DOHH2 (cell line): ENCODE measurements at regions not wholly inside any gene's neighbourhood (a gene's known extent, or its start where the extent isn't known, plus 50 kb on each side); places are given as distances from the start of the nearest gene placed in this dataset.

Source experiments
- H3F3A ChIP-seq: fragments of 200-600 bp; sonication (generic), shearing (Covaris generic); 2 replicates; pipeline ENCODE4 v1.6.0; 2016; ENCODE audit warnings: antibody characterized with exemption, mild to moderate bottlenecking; ENCODE audit not compliant: control insufficient read depth, insufficient read depth
- H3K27ac ChIP-seq: fragments of 200-600 bp; sonication (generic); 2 replicates; pipeline ENCODE4 v1.5.1; 2014; ENCODE audit warnings: low read depth, mild to moderate bottlenecking, low read length, moderate library complexity
- H3K27me3 ChIP-seq: fragments of 200-600 bp; sonication (generic); 2 replicates; pipeline ENCODE4 v1.6.1; 2014; ENCODE audit warnings: mild to moderate bottlenecking, low read length, mixed read lengths; ENCODE audit not compliant: control insufficient read depth
- H3K36me3 ChIP-seq: fragments of 200-600 bp; sonication (generic); 2 replicates; pipeline ENCODE4 v1.6.1; 2014; ENCODE audit warnings: mild to moderate bottlenecking, low read length, moderate library complexity, mixed read lengths; ENCODE audit not compliant: control insufficient read depth
- H3K4me1 ChIP-seq: fragments of 200-600 bp; sonication (generic); 2 replicates; pipeline ENCODE4 v1.6.1; 2014; ENCODE audit warnings: mild to moderate bottlenecking, low read length, mixed read lengths; ENCODE audit not compliant: control insufficient read depth
- H3K4me2 ChIP-seq: fragments of 200-600 bp; sonication (generic); 2 replicates; pipeline ENCODE4 v1.6.0; 2014; ENCODE audit warnings: mild to moderate bottlenecking, low read length, moderate library complexity
- H3K4me3 ChIP-seq: fragments of 200-600 bp; sonication (generic); 2 replicates; pipeline ENCODE4 v1.5.1; 2014; ENCODE audit warnings: mild to moderate bottlenecking, low read length, mixed read lengths
- H3K79me2 ChIP-seq: fragments of 200-600 bp; sonication (generic); 2 replicates; pipeline ENCODE4 v1.6.1; 2014; ENCODE audit warnings: mild to moderate bottlenecking, low read length, mixed read lengths; ENCODE audit not compliant: control insufficient read depth
- H3K9me2 ChIP-seq: fragments of 200-600 bp; sonication (generic); replicated peaks from 2 replicates; pipeline ENCODE4 v1.6.1; 2014; ENCODE audit warnings: mild to moderate bottlenecking, low read length, mixed read lengths; ENCODE audit not compliant: control insufficient read depth
- H3K9me3 ChIP-seq: fragments of 200-600 bp; sonication (generic); 2 replicates; pipeline ENCODE4 v1.6.1; 2014; ENCODE audit warnings: antibody characterized with exemption, low read length, mixed read lengths; ENCODE audit not compliant: control insufficient read depth, insufficient read depth
- H4K20me1 ChIP-seq: fragments of 200-600 bp; sonication (generic); 2 replicates; pipeline ENCODE4 v1.6.0; 2014; ENCODE audit warnings: low read depth, mild to moderate bottlenecking, antibody characterized with exemption, low read length, moderate library complexity; ENCODE audit not compliant: control insufficient read depth, insufficient read depth
- EZH2phosphoT487 ChIP-seq: fragments of 200-600 bp; sonication (generic); IDR thresholded peaks from 2 replicates; pipeline ENCODE4 v1.6.1; 2017; ENCODE audit warnings: borderline replicate concordance, mild to moderate bottlenecking, antibody characterized with exemption, low read length, moderate library complexity, mixed read lengths
- TF ChIP-seq, protein P1 (sequence below): fragments of 200-600 bp; sonication (generic); IDR thresholded peaks from one replicate; pipeline ENCODE4 v1.5.1; 2014; ENCODE audit warnings: antibody characterized with exemption, mild to moderate bottlenecking, low read depth, low read length; ENCODE audit not compliant: poor library complexity, severe bottlenecking

DNA sequence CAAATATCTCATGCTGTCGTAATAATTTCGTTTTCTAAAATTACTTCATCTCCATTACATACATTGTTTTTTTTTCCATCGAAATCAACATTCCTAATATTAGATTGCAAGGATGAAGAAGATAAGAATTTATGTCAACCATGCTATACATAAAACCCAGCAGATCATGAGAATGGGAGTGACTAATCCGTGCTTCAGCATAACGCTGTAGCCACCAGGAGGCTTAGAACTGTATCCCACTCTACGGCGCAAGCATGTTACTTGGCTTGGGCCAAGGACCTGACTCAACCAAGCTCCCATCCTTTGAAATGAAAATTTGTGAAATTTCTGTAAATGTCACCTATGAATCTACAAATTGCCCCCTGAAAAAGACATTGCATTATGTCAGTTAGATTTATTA lies 392.5 kb downstream of the FIGN start:
- H3K4me2 ChIP-seq, result no peak overlapping the region
- no peaks in the 10 kb centered on the region for H3F3A ChIP-seq
- no peak overlapping the region for H3K27ac ChIP-seq
- no peaks in the 10 kb centered on the region for H4K20me1 ChIP-seq
- TF ChIP-seq EZH2phosphoT487, result no peak
- TF ChIP-seq, protein P1, sequence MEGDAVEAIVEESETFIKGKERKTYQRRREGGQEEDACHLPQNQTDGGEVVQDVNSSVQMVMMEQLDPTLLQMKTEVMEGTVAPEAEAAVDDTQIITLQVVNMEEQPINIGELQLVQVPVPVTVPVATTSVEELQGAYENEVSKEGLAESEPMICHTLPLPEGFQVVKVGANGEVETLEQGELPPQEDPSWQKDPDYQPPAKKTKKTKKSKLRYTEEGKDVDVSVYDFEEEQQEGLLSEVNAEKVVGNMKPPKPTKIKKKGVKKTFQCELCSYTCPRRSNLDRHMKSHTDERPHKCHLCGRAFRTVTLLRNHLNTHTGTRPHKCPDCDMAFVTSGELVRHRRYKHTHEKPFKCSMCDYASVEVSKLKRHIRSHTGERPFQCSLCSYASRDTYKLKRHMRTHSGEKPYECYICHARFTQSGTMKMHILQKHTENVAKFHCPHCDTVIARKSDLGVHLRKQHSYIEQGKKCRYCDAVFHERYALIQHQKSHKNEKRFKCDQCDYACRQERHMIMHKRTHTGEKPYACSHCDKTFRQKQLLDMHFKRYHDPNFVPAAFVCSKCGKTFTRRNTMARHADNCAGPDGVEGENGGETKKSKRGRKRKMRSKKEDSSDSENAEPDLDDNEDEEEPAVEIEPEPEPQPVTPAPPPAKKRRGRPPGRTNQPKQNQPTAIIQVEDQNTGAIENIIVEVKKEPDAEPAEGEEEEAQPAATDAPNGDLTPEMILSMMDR, result no peak
- no peak overlapping the region for H3K4me3 ChIP-seq
- no peaks in the 10 kb centered on the region for H3K36me3 ChIP-seq
- no peaks in the 10 kb centered on the region for H3K79me2 ChIP-seq
- H3K9me2 ChIP-seq, result no peaks in the 10 kb centered on the region
- no peaks in the 10 kb centered on the region for H3K4me1 ChIP-seq
- H3K27me3 ChIP-seq, result no peaks in the 10 kb centered on the region
- no peaks in the 10 kb centered on the region for H3K9me3 ChIP-seq

DNA sequence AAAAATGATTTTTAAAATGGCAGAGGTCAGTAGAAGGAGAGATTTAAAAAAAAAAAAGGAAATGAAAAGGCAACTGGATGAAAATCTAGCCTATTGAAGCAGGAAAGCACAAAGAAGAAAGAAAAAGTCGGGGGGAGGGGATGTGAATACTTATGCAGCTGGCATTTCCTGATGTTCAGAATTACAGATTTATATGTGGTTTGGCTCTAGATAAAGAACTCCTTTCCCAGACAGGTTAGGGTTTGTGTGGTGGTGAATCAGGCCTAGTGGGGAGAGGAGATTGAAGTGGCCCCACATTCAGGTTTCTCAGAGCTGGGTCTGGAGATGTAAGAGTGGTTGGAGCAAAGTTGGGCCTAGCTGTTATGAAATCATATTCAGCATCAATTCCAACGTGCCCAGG lies 394.4 kb downstream of the FIGN start:
- Histone ChIP-seq H3K9me2 (no peaks in the 10 kb centered on the region), H3K36me3 (no peaks in the 10 kb centered on the region), H3K27ac (no peak overlapping the region), H4K20me1 (no peaks in the 10 kb centered on the region), H3K4me1 (no peaks in the 10 kb centered on the region), H3K27me3 (no peaks in the 10 kb centered on the region), H3K79me2 (no peaks in the 10 kb centered on the region), H3F3A (no peaks in the 10 kb centered on the region), H3K4me2 (no peak overlapping the region), H3K9me3 (no peaks in the 10 kb centered on the region), H3K4me3 (no peak overlapping the region)
- no peak for TF ChIP-seq EZH2phosphoT487
- TF ChIP-seq, protein P1, result no peak

DNA sequence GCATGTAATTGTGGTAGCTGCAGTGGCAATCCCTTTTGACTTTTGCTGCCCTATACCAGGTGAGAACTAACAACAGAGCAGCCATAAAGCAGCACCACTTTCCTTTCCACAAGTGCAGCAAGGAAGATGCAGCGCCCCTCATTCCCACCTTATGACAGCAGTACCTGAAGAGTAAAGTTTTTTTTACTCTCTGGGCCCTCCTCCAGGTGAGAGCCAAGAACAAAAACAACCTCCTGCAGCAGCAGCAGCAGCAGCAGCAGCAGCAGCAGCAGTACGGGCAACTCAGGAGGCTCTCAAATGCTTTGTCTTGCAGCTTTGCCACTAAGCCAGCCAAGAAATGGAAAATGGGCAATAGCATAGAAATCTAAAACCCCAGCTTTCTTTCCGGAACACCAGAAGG lies 397.5 kb downstream of the FIGN start:
- H3K27me3 ChIP-seq, result no peaks in the 10 kb centered on the region
- H3K4me1 ChIP-seq, result no peaks in the 10 kb centered on the region
- H3K9me3 ChIP-seq, result no peaks in the 10 kb centered on the region
- H3K79me2 ChIP-seq, result no peaks in the 10 kb centered on the region
- H3K36me3 ChIP-seq, result no peaks in the 10 kb centered on the region
- H3F3A ChIP-seq, result no peaks in the 10 kb centered on the region
- H3K9me2 ChIP-seq, result no peaks in the 10 kb centered on the region
- H4K20me1 ChIP-seq, result no peaks in the 10 kb centered on the region
- TF ChIP-seq, protein P1, result no peak
- TF ChIP-seq EZH2phosphoT487, result no peak
- H3K27ac ChIP-seq, result no peak overlapping the region
- H3K4me2 ChIP-seq, result no peak overlapping the region
- H3K4me3 ChIP-seq, result no peak overlapping the region

DNA sequence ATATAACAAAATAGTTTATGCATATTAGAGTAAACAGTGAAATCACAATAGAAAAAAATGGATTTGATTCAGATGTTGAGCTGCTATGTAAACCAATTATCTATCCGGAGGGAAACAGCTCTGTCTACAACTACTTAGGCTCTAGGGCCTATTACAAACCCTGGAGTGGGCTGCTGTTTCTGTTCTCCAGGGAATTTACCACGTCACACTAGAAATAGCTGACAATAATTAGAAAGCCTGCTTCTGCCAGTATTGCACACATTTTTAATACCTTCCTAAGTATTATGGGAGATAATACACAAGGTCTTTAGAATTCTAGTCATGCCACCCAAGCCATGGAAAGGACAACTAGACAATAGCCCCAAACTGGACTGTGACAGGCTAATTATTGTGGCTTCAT lies 411.1 kb downstream of the FIGN start:
- H4K20me1 ChIP-seq, result no peaks in the 10 kb centered on the region
- H3K27me3 ChIP-seq, result no peaks in the 10 kb centered on the region
- H3K36me3 ChIP-seq, result no peaks in the 10 kb centered on the region
- H3K4me1 ChIP-seq, result no peaks in the 10 kb centered on the region
- no peak overlapping the region for H3K4me3 ChIP-seq
- no peak overlapping the region for H3K27ac ChIP-seq
- no peaks in the 10 kb centered on the region for H3K9me3 ChIP-seq
- H3K9me2 ChIP-seq, result no peaks in the 10 kb centered on the region
- no peaks in the 10 kb centered on the region for H3F3A ChIP-seq
- no peak overlapping the region for H3K4me2 ChIP-seq
- TF ChIP-seq, protein P1, result no peak
- TF ChIP-seq EZH2phosphoT487, result no peak
- H3K79me2 ChIP-seq, result no peaks in the 10 kb centered on the region
